ACC112 (cell line): ENCODE measurements at regions not wholly inside any gene's neighbourhood (a gene's known extent, or its start where the extent isn't known, plus 50 kb on each side); places are given as distances from the start of the nearest gene placed in this dataset.
A peak's percentile ranks its signal among the peaks of the same experiment; 100 is the strongest.
"Not testable (repeated sequence)": the region's sequence is repeated elsewhere in the genome, so short reads cannot be mapped to it uniquely, and the experiment has no call there.

Experiments used
- H2AFZ ChIP-seq: fragments of 200-600 bp; sonication (generic); one replicate; pipeline ENCODE4 v1.6.0; 2017; ENCODE audit warnings: antibody characterized with exemption, low read length; ENCODE audit not compliant: unreplicated experiment
- H3K27ac ChIP-seq: fragments of 200-600 bp; sonication (generic); 2 replicates; pipeline ENCODE4 v1.5.1; 2014; ENCODE audit warnings: low read depth, mild to moderate bottlenecking, antibody characterized with exemption, low read length, moderate library complexity
- H3K27me3 ChIP-seq: fragments of 200-600 bp; sonication (generic); 2 replicates; pipeline ENCODE4 v1.6.1; 2014; ENCODE audit warnings: mild to moderate bottlenecking, antibody characterized with exemption, low read length, moderate library complexity, mixed read lengths; ENCODE audit not compliant: insufficient read depth
- H3K36me3 ChIP-seq: fragments of 200-600 bp; sonication (generic); 2 replicates; pipeline ENCODE4 v1.6.1; 2016; ENCODE audit warnings: mild to moderate bottlenecking, antibody characterized with exemption, low read length, moderate library complexity, mixed read lengths; ENCODE audit not compliant: insufficient read depth
- H3K4me1 ChIP-seq: fragments of 200-600 bp; sonication (generic); one replicate; pipeline ENCODE4 v1.6.1; 2016; ENCODE audit warnings: low read length, mixed read lengths; ENCODE audit not compliant: insufficient read depth, unreplicated experiment, control insufficient read depth
- H3K4me3 ChIP-seq: fragments of 200-600 bp; sonication (generic); 2 replicates; pipeline ENCODE4 v1.5.1; 2014; ENCODE audit warnings: mild to moderate bottlenecking, low read depth, low read length
- H3K79me2 ChIP-seq: fragments of 200-600 bp; sonication (generic); one replicate; pipeline ENCODE4 v1.6.0; 2016; ENCODE audit warnings: low read length; ENCODE audit not compliant: control insufficient read depth, unreplicated experiment, insufficient read depth

DNA sequence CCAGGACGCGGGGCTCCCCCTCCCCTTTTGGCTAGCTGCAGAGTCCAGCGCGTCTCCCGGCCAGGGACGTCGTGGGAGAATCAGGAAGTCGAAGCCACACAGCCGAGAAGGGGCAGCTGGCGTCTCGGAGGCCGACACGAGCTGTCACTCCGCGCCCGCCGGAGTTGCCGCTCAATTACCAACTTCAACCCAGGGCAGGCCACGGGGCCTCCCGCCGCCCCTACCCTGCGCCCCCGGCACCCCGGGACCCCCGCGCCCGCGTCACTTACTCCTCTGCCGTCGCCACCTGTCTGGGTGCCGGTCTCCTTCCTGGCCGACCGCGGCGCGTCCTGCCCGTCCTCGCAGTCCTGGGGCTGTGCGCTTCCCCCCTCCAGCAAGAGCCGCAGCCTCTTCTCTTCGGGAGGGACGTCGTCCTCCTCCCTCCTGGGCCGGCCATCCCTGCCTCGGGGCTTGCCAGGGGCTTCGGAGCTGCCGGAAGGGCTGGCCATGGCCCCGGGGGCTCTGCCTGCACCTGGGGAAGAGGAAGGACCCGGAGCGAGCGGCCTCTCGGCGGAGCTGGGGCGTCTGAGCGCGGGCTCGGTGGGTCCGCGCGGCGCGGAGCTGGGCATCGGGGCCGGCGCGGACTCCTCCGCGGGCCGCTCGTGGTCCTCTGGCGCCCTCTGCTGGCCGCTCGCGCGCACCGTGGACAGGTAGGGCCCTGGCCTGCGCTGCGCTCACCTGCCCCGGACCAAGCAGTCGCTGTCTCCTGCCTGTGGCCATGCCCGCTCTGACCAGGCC, 65.6 kb upstream of the CLEC6A start:
- H3K4me1 ChIP-seq, H3K79me2 ChIP-seq, H3K27ac ChIP-seq, H3K36me3 ChIP-seq, H3K27me3 ChIP-seq: not testable (repeated sequence)
- H3K4me3 ChIP-seq, result peak overlapping the region; percentile 65
- peak overlapping the region; percentile 25 for H2AFZ ChIP-seq

- not testable (repeated sequence) for H3K27me3 ChIP-seq, H2AFZ ChIP-seq, H3K27ac ChIP-seq, H3K4me1 ChIP-seq, H3K36me3 ChIP-seq, H3K79me2 ChIP-seq
- H3K4me3 ChIP-seq, result peak overlapping the region; percentile 59
Observed at GRCh38 chr12:8396225-8397071, 59.3 kb upstream of the CLEC6A start.

- H3K79me2 ChIP-seq, H3K36me3 ChIP-seq, H2AFZ ChIP-seq, H3K4me3 ChIP-seq, H3K27ac ChIP-seq, H3K27me3 ChIP-seq, H3K4me1 ChIP-seq: not testable (repeated sequence)
Observed at GRCh38 chr12:8397378-8397777, 58.4 kb upstream of the CLEC6A start.

DNA sequence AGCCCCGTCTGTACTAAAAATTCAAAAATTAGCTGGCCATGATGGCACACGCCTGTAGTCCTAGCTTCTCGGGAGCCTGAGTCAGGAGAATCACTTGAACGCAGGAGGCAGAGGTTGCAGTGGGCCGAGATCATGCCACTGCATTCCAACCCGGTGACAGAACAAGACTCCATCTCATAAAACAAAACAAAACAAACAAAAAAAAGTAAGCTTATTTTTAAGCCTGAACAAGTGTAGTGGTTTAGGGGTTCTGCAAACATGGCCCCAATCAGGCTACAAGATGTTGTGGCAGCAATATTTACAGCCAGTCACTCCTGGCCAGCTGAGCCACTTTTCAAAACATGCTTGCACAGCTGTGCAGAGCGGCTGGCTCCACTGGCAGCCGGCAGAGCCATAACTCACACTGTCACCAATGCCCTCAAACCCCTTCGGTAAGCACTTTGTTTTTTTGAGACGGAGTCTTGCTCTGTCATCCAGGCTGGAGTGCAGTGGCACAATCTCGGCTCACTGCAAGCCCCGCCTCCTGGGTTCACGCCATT, 56.2 kb upstream of the CLEC6A start:
- H3K36me3 ChIP-seq, H3K4me1 ChIP-seq, H3K79me2 ChIP-seq, H3K4me3 ChIP-seq, H2AFZ ChIP-seq, H3K27me3 ChIP-seq, H3K27ac ChIP-seq: not testable (repeated sequence)

DNA sequence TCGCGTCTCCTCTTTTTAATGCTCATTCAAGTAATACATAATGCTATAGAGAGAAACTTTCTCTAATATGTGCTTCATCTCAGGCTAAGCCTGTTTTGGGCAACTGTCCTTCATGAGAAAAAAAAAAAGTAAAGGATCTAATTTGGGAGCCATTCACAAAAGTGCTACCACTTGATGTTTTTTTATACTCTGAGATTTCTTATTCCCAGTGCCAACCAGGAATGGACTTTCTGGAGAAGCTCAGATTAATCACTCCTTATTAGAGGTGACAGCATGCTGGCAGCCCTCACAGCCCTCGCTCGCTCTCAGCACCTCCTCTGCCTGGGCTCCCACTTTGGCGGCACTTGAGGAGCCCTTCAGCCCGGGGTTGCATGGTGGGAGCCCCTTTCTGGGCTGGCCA, 51.9 kb upstream of the CLEC6A start:
- not testable (repeated sequence) for H3K4me3 ChIP-seq

DNA sequence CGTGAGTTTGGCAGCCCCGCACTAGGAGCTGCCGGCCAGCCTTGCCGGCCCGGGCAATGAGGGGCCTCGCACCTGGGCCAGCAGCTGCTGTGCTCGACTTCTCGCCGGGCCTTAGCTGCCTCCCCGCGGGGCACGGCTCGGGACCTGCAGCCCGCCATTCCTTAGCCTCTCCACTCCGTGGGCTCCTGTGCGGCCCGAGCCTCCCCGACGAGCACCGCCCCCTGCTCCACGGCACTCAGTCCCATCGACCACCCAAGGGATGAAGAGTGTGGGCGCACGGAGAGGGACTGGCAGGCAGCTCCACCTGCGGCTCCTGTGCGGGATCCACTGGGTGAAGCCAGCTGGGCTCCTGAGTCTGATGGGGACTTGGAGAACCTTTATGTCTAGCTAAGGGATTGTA, 51.4 kb upstream of the CLEC6A start:
- not testable (repeated sequence) for H2AFZ ChIP-seq, H3K79me2 ChIP-seq, H3K36me3 ChIP-seq, H3K27ac ChIP-seq, H3K4me3 ChIP-seq, H3K27me3 ChIP-seq, H3K4me1 ChIP-seq

More for the DNA sequence above, 51.9 kb upstream of the CLEC6A start:
- H3K36me3 ChIP-seq, H2AFZ ChIP-seq, H3K4me1 ChIP-seq, H3K79me2 ChIP-seq, H3K27me3 ChIP-seq, H3K27ac ChIP-seq: not testable (repeated sequence)
